GM19240 (cell line): ENCODE measurements at regions not wholly inside any gene's neighbourhood (a gene's known extent, or its start where the extent isn't known, plus 50 kb on each side); places are given as distances from the start of the nearest gene placed in this dataset.

Experiments used
- DNase-seq: peaks from one replicate; pipeline ENCODE4 v3.0.0; 2011; ENCODE audit warnings: low spot score; ENCODE audit not compliant: insufficient read length

- no peak for DNase-seq
These were observed 229.9 kb upstream of the SUCLG2 start for GRCh38 chr3:67884345-67884744.

- no peak for DNase-seq
These were observed 229.4 kb upstream of the SUCLG2 start for GRCh38 chr3:67883766-67884165.

- no peak for DNase-seq
These were observed 228.6 kb upstream of the SUCLG2 start for GRCh38 chr3:67882981-67883380.

- DNase-seq: no peak
These were observed 221.8 kb upstream of the SUCLG2 start for GRCh38 chr3:67876261-67876660.

GRCh38 chr3:67875858-67876257 lies 221.4 kb upstream of the SUCLG2 start:
- no peak for DNase-seq

- DNase-seq: no peak
These were observed 220.9 kb upstream of the SUCLG2 start for GRCh38 chr3:67875338-67875737.

GRCh38 chr3:67870477-67870876 lies 216.1 kb upstream of the SUCLG2 start:
- DNase-seq: no peak

- DNase-seq: no peak
These were observed 212.2 kb upstream of the SUCLG2 start for GRCh38 chr3:67866571-67866970.

GRCh38 chr3:67864587-67865183 lies 210.3 kb upstream of the SUCLG2 start:
- DNase-seq: no peak

- DNase-seq: no peak
These were observed 209.5 kb upstream of the SUCLG2 start for GRCh38 chr3:67863869-67864268.

- DNase-seq: no peak
These were observed 206.0 kb upstream of the SUCLG2 start for GRCh38 chr3:67860429-67860828.

- DNase-seq: no peak
These were observed 204.1 kb upstream of the SUCLG2 start for GRCh38 chr3:67858492-67858891.

- DNase-seq: no peak
These were observed 202.3 kb upstream of the SUCLG2 start for GRCh38 chr3:67856718-67857117.

GRCh38 chr3:67854663-67855062 lies 200.3 kb upstream of the SUCLG2 start:
- no peak for DNase-seq

- DNase-seq: no peak
These were observed 199.1 kb upstream of the SUCLG2 start for GRCh38 chr3:67853520-67853919.

- no peak for DNase-seq
These were observed 193.9 kb upstream of the SUCLG2 start for GRCh38 chr3:67848299-67848698.

GRCh38 chr3:67846166-67846565 lies 191.8 kb upstream of the SUCLG2 start:
- no peak for DNase-seq

- DNase-seq: no peak
These were observed 178.4 kb upstream of the SUCLG2 start for GRCh38 chr3:67832817-67833216.

- no peak for DNase-seq
These were observed 176.8 kb upstream of the SUCLG2 start for GRCh38 chr3:67831262-67831661.

GRCh38 chr3:67828486-67829010 lies 174.1 kb upstream of the SUCLG2 start:
- no peak for DNase-seq

GRCh38 chr3:67821135-67821534 lies 166.7 kb upstream of the SUCLG2 start:
- DNase-seq: no peak

GRCh38 chr3:67819447-67819846 lies 165.0 kb upstream of the SUCLG2 start:
- no peak for DNase-seq

- no peak for DNase-seq
These were observed 155.0 kb upstream of the SUCLG2 start for GRCh38 chr3:67809370-67809935.
